Muscle layer of duodenum (tissue), 2 donors: ENCODE measurements at regions not wholly inside any gene's neighbourhood (a gene's known extent, or its start where the extent isn't known, plus 50 kb on each side); places are given as distances from the start of the nearest gene placed in this dataset.

ENCODE experiments used
- H3K27ac ChIP-seq: one replicate; pipeline ENCODE4 v1.7.0; 2013; ENCODE audit warnings: mild to moderate bottlenecking, low read length
- H3K27me3 ChIP-seq: one replicate; pipeline ENCODE4 v1.7.0; 2013; ENCODE audit warnings: low read depth, mild to moderate bottlenecking, control low read depth, low read length
- H3K36me3 ChIP-seq, 2 donors: one replicate each; pipeline ENCODE4 v1.7.0; 2013; ENCODE audit warnings: low read length in 2 of 2, control low read depth in 1 of 2, mild to moderate bottlenecking in 1 of 2; ENCODE audit not compliant: insufficient read depth in 2 of 2, control insufficient read depth in 1 of 2
- H3K4me1 ChIP-seq, 2 donors: one replicate each; pipeline ENCODE4 v1.7.0; 2013; ENCODE audit warnings: low read length in 2 of 2, mild to moderate bottlenecking in 2 of 2, control low read depth in 1 of 2, moderate library complexity in 1 of 2; ENCODE audit not compliant: insufficient read depth in 2 of 2, control insufficient read depth in 1 of 2
- H3K4me3 ChIP-seq, 2 donors: one replicate each; pipeline ENCODE4 v1.7.0; 2013; ENCODE audit warnings: low read length in 2 of 2, low read depth in 1 of 2, mild to moderate bottlenecking in 1 of 2
- H3K9me3 ChIP-seq, 2 donors: one replicate each; pipeline ENCODE4 v1.7.0; 2013; ENCODE audit warnings: low read length in 2 of 2, control low read depth in 1 of 2, mild to moderate bottlenecking in 1 of 2; ENCODE audit not compliant: control insufficient read depth in 1 of 2
- donor health status: healthy.

DNA sequence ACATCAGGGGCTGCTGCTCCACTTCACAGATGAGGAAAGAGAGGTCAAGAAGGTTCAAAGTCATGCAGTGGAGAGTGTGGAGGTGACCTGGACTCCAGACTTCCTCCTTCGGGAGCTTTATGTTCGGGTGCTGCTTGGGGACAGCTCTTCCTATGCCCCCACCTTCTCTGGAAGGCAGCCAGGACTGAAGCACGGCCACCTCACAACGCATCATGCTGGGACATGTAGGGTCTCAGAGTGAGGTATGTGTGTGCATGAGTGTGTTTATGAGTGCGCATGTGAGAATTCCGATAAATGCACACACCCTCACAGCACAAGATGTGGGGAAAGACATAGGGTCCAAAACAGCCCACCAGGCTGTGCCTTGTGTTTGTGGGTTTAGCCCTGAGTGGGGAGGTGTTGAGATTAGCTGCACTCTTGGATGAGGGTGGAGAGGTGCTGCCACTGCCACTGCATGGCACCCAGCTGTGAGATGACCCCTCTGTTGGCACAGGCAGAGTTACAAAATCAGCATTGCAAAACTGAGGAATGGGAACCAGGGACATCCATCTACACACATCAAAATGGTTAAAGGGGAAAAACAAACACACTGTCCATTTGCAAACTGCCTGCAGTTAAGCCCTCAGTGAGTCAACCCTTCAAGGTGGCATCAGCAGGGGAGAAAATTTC, 367.4 kb downstream of the SEC14L1 start:
- Histone ChIP-seq H3K27ac (no peak overlapping the region), H3K4me1 (no peaks in the 10 kb centered on the region), H3K36me3 (no peaks in the 10 kb centered on the region)

GRCh38 chr17:77509089-77509488, 368.3 kb downstream of the SEC14L1 start:
- Histone ChIP-seq H3K4me1 (no peaks in the 10 kb centered on the region), H3K27ac (no peak overlapping the region), H3K9me3 (peaks cover 0 to 11% of the 10 kb centered on the region in 2 donors), H3K27me3 (no peaks in the 10 kb centered on the region), H3K36me3 (no peaks in the 10 kb centered on the region), H3K4me3 (no peak overlapping the region)

More for the DNA sequence above, 367.4 kb downstream of the SEC14L1 start:
- Histone ChIP-seq H3K9me3 (peaks cover 0 to 11% of the 10 kb centered on the region in 2 donors), H3K27me3 (no peaks in the 10 kb centered on the region), H3K4me3 (no peak overlapping the region)

- Histone ChIP-seq H3K27me3 (no peaks in the 10 kb centered on the region), H3K4me1 (no peaks in the 10 kb centered on the region), H3K4me3 (no peak overlapping the region), H3K27ac (no peak overlapping the region), H3K36me3 (no peaks in the 10 kb centered on the region), H3K9me3 (peaks cover 0 to 11% of the 10 kb centered on the region in 2 donors)
These were observed 368.8 kb downstream of the SEC14L1 start for GRCh38 chr17:77509599-77509998.

GRCh38 chr17:77510133-77510796, 369.5 kb downstream of the SEC14L1 start:
- Histone ChIP-seq H3K4me3 (no peak overlapping the region), H3K27ac (no peak overlapping the region), H3K27me3 (no peaks in the 10 kb centered on the region), H3K9me3 (peaks cover 0 to 11% of the 10 kb centered on the region in 2 donors), H3K4me1 (no peaks in the 10 kb centered on the region), H3K36me3 (no peaks in the 10 kb centered on the region)

DNA sequence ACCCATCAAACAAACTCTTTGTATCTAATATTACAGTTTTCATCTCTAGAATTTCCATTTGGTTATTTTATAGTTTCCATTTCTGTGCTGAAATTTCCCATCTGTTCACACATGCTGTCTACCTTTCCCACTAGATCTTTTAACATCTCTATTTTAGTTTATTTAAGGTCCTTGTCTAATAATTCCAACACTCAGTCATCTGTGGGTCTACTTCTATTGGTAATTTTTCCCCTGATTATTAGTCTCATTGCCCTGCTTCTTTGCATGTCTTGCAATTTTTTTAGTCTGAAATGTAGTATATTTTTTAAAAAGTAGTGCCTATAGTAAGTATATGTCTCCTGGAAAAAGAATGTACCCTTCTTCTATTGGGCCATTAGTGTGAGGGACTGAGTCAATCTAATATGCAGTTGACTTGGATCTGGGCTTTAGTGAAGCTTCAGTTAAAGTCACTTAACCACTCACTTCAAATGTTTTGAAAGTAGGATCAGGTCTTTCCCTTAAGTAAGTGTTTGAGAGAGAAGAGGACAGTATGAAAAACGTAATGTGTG, 370.8 kb downstream of the SEC14L1 start:
- H3K27me3 ChIP-seq, result no peaks in the 10 kb centered on the region
- H3K27ac ChIP-seq, result no peak overlapping the region
- peaks cover 0 to 11% of the 10 kb centered on the region in 2 donors for H3K9me3 ChIP-seq
- H3K36me3 ChIP-seq, result no peaks in the 10 kb centered on the region
- H3K4me1 ChIP-seq, result no peaks in the 10 kb centered on the region
- H3K4me3 ChIP-seq, result no peak overlapping the region

DNA sequence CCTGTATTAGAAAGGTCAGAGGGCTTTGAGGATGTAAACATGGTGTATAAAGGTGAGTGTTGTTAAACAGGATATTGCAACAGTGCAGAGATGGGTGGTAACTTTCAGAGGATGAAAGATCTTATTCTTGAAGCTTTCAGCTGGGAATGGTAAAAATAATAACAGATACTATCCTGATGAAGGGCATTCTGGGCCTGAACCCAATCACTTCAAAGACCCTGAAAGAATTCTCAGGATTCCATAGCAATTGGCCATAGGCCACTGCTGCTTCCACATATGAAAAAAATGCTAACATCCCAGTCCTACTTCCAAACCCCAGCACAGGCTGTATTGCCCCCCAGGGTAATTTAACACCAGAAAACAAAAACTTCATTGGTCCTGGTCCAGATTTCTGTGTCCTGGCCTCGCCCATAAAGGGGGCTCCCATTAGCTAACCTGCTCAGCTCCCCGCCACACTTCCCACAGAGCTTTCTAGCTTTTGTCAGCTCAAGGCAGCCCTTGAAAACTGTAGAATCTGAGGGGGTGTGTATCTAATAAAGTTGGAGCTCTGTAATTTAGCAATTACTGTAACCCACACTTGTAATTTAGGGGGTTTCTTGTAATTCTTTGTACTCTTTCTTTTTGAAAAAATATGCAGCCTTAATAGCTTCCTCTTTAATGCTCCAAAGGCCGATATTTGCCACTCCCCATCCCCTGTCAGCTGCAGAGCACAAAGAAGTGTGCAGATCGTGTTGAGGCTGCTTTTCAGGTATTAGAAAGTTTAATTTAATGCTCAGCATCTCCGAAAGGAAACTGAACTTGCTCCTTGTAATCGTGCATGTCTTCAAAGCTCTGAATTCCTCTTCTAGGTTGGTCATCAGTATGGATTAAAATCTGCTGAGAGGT, 371.5 kb downstream of the SEC14L1 start:
- Histone ChIP-seq H3K27me3 (no peaks in the 10 kb centered on the region), H3K4me3 (no peak overlapping the region), H3K4me1 (no peaks in the 10 kb centered on the region), H3K27ac (no peak overlapping the region), H3K36me3 (no peaks in the 10 kb centered on the region), H3K9me3 (peaks cover 0 to 11% of the 10 kb centered on the region in 2 donors)

DNA sequence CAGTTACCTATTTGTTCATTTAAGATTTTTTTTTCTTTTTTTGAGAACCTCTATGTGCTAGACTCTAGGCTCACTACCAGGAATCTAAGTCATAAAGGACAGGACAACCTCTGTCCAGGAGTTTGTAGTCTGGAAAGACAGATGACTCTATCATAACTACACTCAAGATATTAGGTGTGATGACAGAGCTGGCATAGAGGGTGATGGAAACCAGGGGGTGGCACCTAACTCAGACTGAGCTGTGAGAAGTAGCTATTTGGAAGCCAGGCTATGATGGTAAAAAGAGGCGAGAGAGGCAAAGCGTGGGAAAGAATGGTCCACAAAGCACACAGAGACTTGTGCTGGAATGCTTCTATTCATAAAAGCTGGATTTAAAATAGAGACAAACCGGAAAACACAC, 372.3 kb downstream of the SEC14L1 start:
- Histone ChIP-seq H3K4me1 (no peaks in the 10 kb centered on the region), H3K9me3 (peaks cover 0 to 11% of the 10 kb centered on the region in 2 donors), H3K27ac (no peak overlapping the region), H3K4me3 (no peak overlapping the region), H3K27me3 (no peaks in the 10 kb centered on the region), H3K36me3 (no peaks in the 10 kb centered on the region)

DNA sequence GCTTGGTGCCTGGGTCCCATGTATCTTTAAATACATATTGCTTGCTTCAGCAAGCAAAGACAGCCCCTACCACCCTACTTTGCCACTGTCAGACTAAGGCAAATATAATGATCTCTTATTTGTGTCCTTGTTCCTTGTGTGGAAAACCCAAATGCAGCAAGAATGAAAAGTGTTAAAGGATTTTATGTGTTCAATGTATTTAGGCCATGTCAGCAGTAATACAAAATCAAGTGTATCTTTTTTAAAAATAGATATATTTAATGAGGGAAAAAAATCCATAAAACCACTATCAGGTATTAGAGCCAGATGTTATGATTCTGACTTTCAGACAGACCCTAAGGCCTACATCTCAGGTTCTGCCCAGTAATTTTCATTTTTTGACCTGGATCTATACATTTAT, 374.5 kb downstream of the SEC14L1 start:
- Histone ChIP-seq H3K4me1 (no peaks in the 10 kb centered on the region), H3K27ac (no peak overlapping the region), H3K27me3 (no peaks in the 10 kb centered on the region), H3K36me3 (no peaks in the 10 kb centered on the region), H3K4me3 (no peak overlapping the region), H3K9me3 (peaks cover 0 to 11% of the 10 kb centered on the region in 2 donors)

GRCh38 chr17:77516902-77517301, 376.1 kb downstream of the SEC14L1 start:
- Histone ChIP-seq H3K9me3 (peaks cover 0 to 5% of the 10 kb centered on the region in 2 donors), H3K27me3 (no peaks in the 10 kb centered on the region), H3K36me3 (no peaks in the 10 kb centered on the region), H3K4me3 (no peak overlapping the region), H3K4me1 (no peaks in the 10 kb centered on the region), H3K27ac (no peak overlapping the region)

DNA sequence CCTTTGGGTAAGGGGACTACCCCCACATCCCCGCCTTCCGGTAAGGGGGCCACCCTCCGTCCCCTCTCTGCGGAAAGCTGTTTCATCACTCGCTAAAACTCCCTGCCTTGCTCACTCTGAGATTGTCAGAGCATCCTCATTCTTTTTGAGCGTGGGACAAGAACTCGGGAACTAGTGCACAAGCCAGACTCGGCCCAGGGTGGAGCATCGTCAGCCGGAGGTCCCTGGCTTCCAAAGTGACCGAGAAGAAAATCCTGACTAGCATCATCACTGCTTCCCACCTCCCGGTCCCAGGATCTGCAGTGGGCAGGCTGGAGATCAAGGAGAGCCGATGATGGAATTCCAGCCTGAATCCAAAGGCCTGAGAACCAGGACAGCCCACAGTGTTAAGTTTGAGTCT, 380.3 kb downstream of the SEC14L1 start:
- Histone ChIP-seq H3K4me1 (no peaks in the 10 kb centered on the region), H3K27ac (no peak overlapping the region), H3K4me3 (no peak overlapping the region), H3K27me3 (no peaks in the 10 kb centered on the region), H3K9me3 (no peaks in the 10 kb centered on the region), H3K36me3 (no peaks in the 10 kb centered on the region)

DNA sequence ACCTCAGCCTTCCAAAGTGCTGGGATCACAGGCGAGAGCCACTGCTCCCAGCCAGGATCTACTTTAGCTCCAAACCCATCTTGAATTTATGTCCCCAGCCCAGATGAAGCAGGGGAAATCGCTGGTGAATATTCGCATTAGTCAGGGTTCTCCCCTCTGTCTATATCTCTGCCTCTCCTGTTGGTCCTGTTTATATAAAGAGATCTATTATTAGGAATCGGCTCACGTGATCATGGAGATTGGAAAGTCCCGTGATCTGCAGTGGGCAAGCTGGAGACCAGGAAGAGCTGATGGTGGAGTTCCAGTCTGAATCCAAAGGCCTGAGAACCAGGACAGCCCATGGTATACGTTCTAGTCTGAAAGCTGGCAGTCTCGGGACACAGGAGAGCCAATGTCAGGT, 382.8 kb downstream of the SEC14L1 start:
- Histone ChIP-seq H3K27ac (no peak overlapping the region), H3K9me3 (no peaks in the 10 kb centered on the region), H3K4me3 (no peak overlapping the region), H3K36me3 (no peaks in the 10 kb centered on the region), H3K4me1 (peaks cover 0 to 4% of the 10 kb centered on the region in 2 donors), H3K27me3 (peaks cover 5% of the 10 kb centered on the region)
